Esophagus squamous epithelium (tissue), 4 donors: ENCODE measurements at regions not wholly inside any gene's neighbourhood (a gene's known extent, or its start where the extent isn't known, plus 50 kb on each side); places are given as distances from the start of the nearest gene placed in this dataset.

Source experiments
- CTCF ChIP-seq, 6 experiments: fragments of 450-650 bp in 4 of 6; fragments of 200-600 bp in 2 of 6; sonication (generic) in 2 of 6; IDR thresholded peaks; one replicate each; pipeline ENCODE4 v1.5.1; 2016 to 2019; ENCODE audit warnings: antibody characterized with exemption in 6 of 6, mild to moderate bottlenecking in 4 of 6, moderate library complexity in 4 of 6
- POLR2A ChIP-seq, 4 donors: fragments of 450-650 bp; IDR thresholded peaks; one replicate each; pipeline ENCODE4 v1.6.1; 2017; ENCODE audit warnings: antibody characterized with exemption in 4 of 4, mild to moderate bottlenecking in 4 of 4, moderate library complexity in 3 of 4

GRCh38 chr13:76586842-76587241 is 299.4 kb downstream of the KCTD12 start:
- TF ChIP-seq CTCF (IDR thresholded peaks at IDR 0.05), result no peak
- TF ChIP-seq POLR2A (IDR thresholded peaks at IDR 0.05), result no peak
